ENCODE measurements at regions not wholly inside any gene's neighbourhood (a gene's known extent, or its start where the extent isn't known, plus 50 kb on each side); places are given as distances from the start of the nearest gene placed in this dataset.
"Not testable (repeated sequence)": the region's sequence is repeated elsewhere in the genome, so short reads cannot be mapped to it uniquely, and the experiment has no call there.

GRCh38 chr13:112194579-112194978 lies 127.6 kb downstream of the SOX1 start:
- DNase-seq, result no peak

- no peak for DNase-seq
These were observed 131.6 kb downstream of the SOX1 start for GRCh38 chr13:112198396-112199010.

- DNase-seq, result no peak
These were observed 133.3 kb downstream of the SOX1 start for GRCh38 chr13:112200200-112200599.

- DNase-seq, result no peak
These were observed 135.3 kb downstream of the SOX1 start for GRCh38 chr13:112202266-112202665.

GRCh38 chr13:112202966-112203365 lies 136.0 kb downstream of the SOX1 start:
- no peak for DNase-seq

GRCh38 chr13:112203614-112204013 lies 136.7 kb downstream of the SOX1 start:
- no peak for DNase-seq

GRCh38 chr13:112204346-112205327 lies 137.7 kb downstream of the SOX1 start:
- no peak for DNase-seq

GRCh38 chr13:112205990-112206389 lies 139.0 kb downstream of the SOX1 start:
- DNase-seq, result no peak

- no peak for DNase-seq
These were observed 140.2 kb downstream of the SOX1 start for GRCh38 chr13:112207129-112207528.

- no peak for DNase-seq
These were observed 141.7 kb downstream of the SOX1 start for GRCh38 chr13:112208656-112209055.

GRCh38 chr13:112209266-112209665 lies 142.3 kb downstream of the SOX1 start:
- DNase-seq, result no peak

GRCh38 chr13:112209711-112210110 lies 142.8 kb downstream of the SOX1 start:
- DNase-seq, result no peak

GRCh38 chr13:112210371-112210770 lies 143.4 kb downstream of the SOX1 start:
- DNase-seq, result no peak

GRCh38 chr13:112212533-112212932 lies 145.6 kb downstream of the SOX1 start:
- no peak for DNase-seq

GRCh38 chr13:112213467-112214255 lies 146.7 kb downstream of the SOX1 start:
- peak; percentile 77 for DNase-seq

GRCh38 chr13:112215871-112216270 lies 148.9 kb downstream of the SOX1 start:
- DNase-seq, result no peak

GRCh38 chr13:112217431-112217830 lies 150.5 kb downstream of the SOX1 start:
- DNase-seq, result no peak

GRCh38 chr13:112218416-112218815 lies 151.5 kb downstream of the SOX1 start:
- DNase-seq, result no peak

- DNase-seq, result no peak
These were observed 152.8 kb downstream of the SOX1 start for GRCh38 chr13:112219740-112220139.

- DNase-seq, result no peak
These were observed 153.4 kb downstream of the SOX1 start for GRCh38 chr13:112220296-112220875.

GRCh38 chr13:112220925-112221324 lies 154.0 kb downstream of the SOX1 start:
- no peak for DNase-seq

GRCh38 chr13:112222971-112223370 lies 153.2 kb upstream of the SPACA7 start:
- no peak for DNase-seq

GRCh38 chr13:112223929-112224328 lies 152.2 kb upstream of the SPACA7 start:
- DNase-seq, result not testable (repeated sequence)
